PC-3 (cell line): ENCODE measurements at regions not wholly inside any gene's neighbourhood (a gene's known extent, or its start where the extent isn't known, plus 50 kb on each side); places are given as distances from the start of the nearest gene placed in this dataset.

Experiments used
- ATAC-seq: fragments of 200-7000 bp; cut with Tn5 transposase; 2 replicates; pipeline ENCODE4 v1.9.1; 2020; ENCODE audit warnings: mild to moderate bottlenecking, moderate library complexity
- BruUV-seq: library from RNA; stranded (reverse); fragments of 400-500 nt; replicated peaks from 2 replicates; lab custom pipeline; 2021; lab: Mats Ljungman, UMichigan
- CTCF ChIA-PET: fragments of 300-600 bp; sonication (Branson Sonifier 250); formaldehyde crosslinking; loops from one replicate; lab custom pipeline; 2022; ENCODE audit warnings: antibody characterized with exemption; lab: Charles Lee
- POLR2A ChIA-PET: fragments of 300-600 bp; sonication (Branson Sonifier 250); formaldehyde crosslinking; loops from one replicate; lab custom pipeline; 2022; ENCODE audit warnings: antibody characterized with exemption; ENCODE audit not compliant: unreplicated experiment; lab: Charles Lee
- DNase-seq: peaks from one replicate; pipeline ENCODE4 v3.0.0-alpha.2; 2015
- H2AFZ ChIP-seq: fragments of 300-600 bp; sonication (generic); 2 replicates; pipeline ENCODE4 v1.6.0; 2016; ENCODE audit warnings: antibody characterized with exemption, low read length
- H3F3A ChIP-seq: fragments of 300-600 bp; sonication (generic); one replicate; pipeline ENCODE4 v1.6.0; 2017; ENCODE audit warnings: antibody characterized with exemption, low read length, control low read depth, mild to moderate bottlenecking; ENCODE audit not compliant: unreplicated experiment
- H3K27ac ChIP-seq: fragments of 300-600 bp; sonication (generic); 2 replicates; pipeline ENCODE4 v1.5.1; 2016; ENCODE audit warnings: mild to moderate bottlenecking, low read length
- H3K27me3 ChIP-seq: fragments of 300-600 bp; sonication (generic); 2 replicates; pipeline ENCODE4 v1.6.1; 2016; ENCODE audit warnings: low read length, mixed read lengths
- H3K36me3 ChIP-seq: fragments of 300-600 bp; sonication (generic); 2 replicates; pipeline ENCODE4 v1.6.1; 2016; ENCODE audit warnings: low read depth, mixed run types, low read length, mixed read lengths
- H3K4me1 ChIP-seq: fragments of 300-600 bp; sonication (generic); 2 replicates; pipeline ENCODE4 v1.5.1; 2016; ENCODE audit warnings: low read length; ENCODE audit not compliant: insufficient read depth
- H3K4me2 ChIP-seq: fragments of 300-600 bp; sonication (generic); 2 replicates; pipeline ENCODE4 v1.6.0; 2016; ENCODE audit warnings: low read length
- H3K4me3 ChIP-seq: fragments of 300-600 bp; sonication (generic); 2 replicates; pipeline ENCODE4 v1.5.1; 2016; ENCODE audit warnings: mild to moderate bottlenecking, low read length, mixed read lengths
- H3K79me2 ChIP-seq: fragments of 300-600 bp; sonication (generic); 2 replicates; pipeline ENCODE4 v1.6.1; 2017; ENCODE audit warnings: low read length, mixed read lengths
- H3K9ac ChIP-seq: fragments of 300-600 bp; sonication (generic); 2 replicates; pipeline ENCODE4 v1.6.0; 2016; ENCODE audit warnings: mild to moderate bottlenecking, low read length
- H3K9me2 ChIP-seq: fragments of 300-600 bp; sonication (generic); replicated peaks from 2 replicates; pipeline ENCODE4 v1.6.1; 2016; ENCODE audit warnings: mixed run types, low read length, mixed read lengths
- H3K9me3 ChIP-seq: fragments of 300-600 bp; sonication (generic); 2 replicates; pipeline ENCODE4 v1.6.1; 2016; ENCODE audit warnings: low read length, mixed read lengths
- H4K20me1 ChIP-seq: fragments of 300-600 bp; sonication (generic); 2 replicates; pipeline ENCODE4 v1.6.1; 2016; ENCODE audit warnings: low read length, mixed read lengths
- CTCF ChIP-seq: fragments of 300-600 bp; sonication (generic); conservative IDR thresholded peaks from 2 replicates; pipeline ENCODE4 v1.5.1; 2017; ENCODE audit warnings: antibody characterized with exemption, low read depth, mild to moderate bottlenecking, low read length
- EZH2 ChIP-seq: fragments of 300-600 bp; sonication (generic); IDR thresholded peaks from one replicate; pipeline ENCODE4 v1.6.1; 2017; ENCODE audit warnings: antibody characterized with exemption, mild to moderate bottlenecking, low read length; ENCODE audit not compliant: unreplicated experiment
- EZH2phosphoT487 ChIP-seq: fragments of 300-600 bp; sonication (generic); IDR thresholded peaks from 2 replicates; pipeline ENCODE4 v1.6.1; 2018; ENCODE audit warnings: mild to moderate bottlenecking, antibody characterized with exemption, low read length, borderline replicate concordance
- intact Hi-C: fragments of 100-400 bp; cut with micrococcal nuclease; formaldehyde crosslinking; loops from 2 replicates; pipeline ENCODE4 v1.9.0; 2023

- no peak for TF ChIP-seq CTCF
- TF ChIP-seq EZH2phosphoT487, result no peak
- TF ChIP-seq EZH2, result no peak
- intact Hi-C loops, result no loop called here
- Histone ChIP-seq H4K20me1 (no peaks in the 10 kb centered on the region), H3F3A (no peaks in the 10 kb centered on the region), H3K9ac (no peak overlapping the region), H2AFZ (no peak overlapping the region), H3K27ac (no peak overlapping the region), H3K4me3 (no peak overlapping the region), H3K9me3 (no peaks in the 10 kb centered on the region), H3K4me1 (no peaks in the 10 kb centered on the region), H3K9me2 (no peaks in the 10 kb centered on the region), H3K4me2 (no peak overlapping the region), H3K27me3 (no peaks in the 10 kb centered on the region), H3K79me2 (no peaks in the 10 kb centered on the region), H3K36me3 (no peaks in the 10 kb centered on the region)
- ATAC-seq (no peak), DNase-seq (no peak)
- POLR2A ChIA-PET, result no interaction called here
- CTCF ChIA-PET, result no interaction called here
- no TSS peak for BruUV-seq
These were observed 721.9 kb downstream of the BRINP1 start for GRCh38 chr9:118647331-118647730.

GRCh38 chr9:118650417-118650816 lies 718.8 kb downstream of the BRINP1 start:
- ChIA-PET CTCF (no interaction called here), POLR2A (no interaction called here)
- H3K9ac ChIP-seq, result no peak overlapping the region
- no peak for ATAC-seq
- BruUV-seq, result no TSS peak
- H3K4me2 ChIP-seq, result no peak overlapping the region
- DNase-seq, result no peak
- H3K79me2 ChIP-seq, result no peaks in the 10 kb centered on the region
- no peaks in the 10 kb centered on the region for H3K4me1 ChIP-seq
- H3K9me3 ChIP-seq, result no peaks in the 10 kb centered on the region
- no peak overlapping the region for H3K27ac ChIP-seq
- TF ChIP-seq EZH2 (no peak), CTCF (no peak), EZH2phosphoT487 (no peak)
- H3K4me3 ChIP-seq, result no peak overlapping the region
- no peaks in the 10 kb centered on the region for H3K36me3 ChIP-seq
- H3F3A ChIP-seq, result no peaks in the 10 kb centered on the region
- H2AFZ ChIP-seq, result no peak overlapping the region
- intact Hi-C loops, result no loop called here
- H3K9me2 ChIP-seq, result no peaks in the 10 kb centered on the region
- no peaks in the 10 kb centered on the region for H3K27me3 ChIP-seq
- H4K20me1 ChIP-seq, result no peaks in the 10 kb centered on the region

- Histone ChIP-seq H3K9me2 (no peaks in the 10 kb centered on the region), H3K9ac (no peak overlapping the region), H3K4me2 (no peak overlapping the region), H3F3A (no peaks in the 10 kb centered on the region), H3K36me3 (no peaks in the 10 kb centered on the region), H3K27ac (no peak overlapping the region), H4K20me1 (no peaks in the 10 kb centered on the region), H3K9me3 (no peaks in the 10 kb centered on the region), H3K4me3 (no peak overlapping the region), H3K79me2 (no peaks in the 10 kb centered on the region), H3K27me3 (no peaks in the 10 kb centered on the region), H2AFZ (no peak overlapping the region), H3K4me1 (no peaks in the 10 kb centered on the region)
- ChIA-PET POLR2A (no interaction called here), CTCF (no interaction called here)
- DNase-seq (no peak), ATAC-seq (no peak)
- BruUV-seq, result no TSS peak
- intact Hi-C loops, result no loop called here
- TF ChIP-seq EZH2phosphoT487, result no peak
- TF ChIP-seq CTCF, result no peak
- TF ChIP-seq EZH2, result no peak
These were observed 717.7 kb downstream of the BRINP1 start for GRCh38 chr9:118651511-118651910.
